Body of pancreas (tissue), 4 donors: ENCODE measurements at regions not wholly inside any gene's neighbourhood (a gene's known extent, or its start where the extent isn't known, plus 50 kb on each side); places are given as distances from the start of the nearest gene placed in this dataset.

Experiments used
- ATAC-seq: fragments of 150-250 bp; one replicate; pipeline ENCODE4 v1.9.1; 2016
- DNase-seq, 4 donors: peaks; one replicate each; pipeline ENCODE4 v3.0.0-alpha.2; 2019
- H3K27ac ChIP-seq, 4 donors: fragments of 200-600 bp; sonication (generic); 1 replicate in 3 of 4; 2 replicates in 1 of 4; pipeline versions ENCODE4 v1.5.1 to v1.6.1; 2016 to 2019; ENCODE audit warnings: mild to moderate bottlenecking in 1 of 4, mixed read lengths in 1 of 4, moderate library complexity in 1 of 4
- H3K27me3 ChIP-seq, 2 donors: fragments of 200-600 bp; sonication (generic); one replicate each; pipeline ENCODE4 v1.6.0; 2016; ENCODE audit warnings: mild to moderate bottlenecking in 1 of 2
- H3K36me3 ChIP-seq, 2 donors: fragments of 200-600 bp; sonication (generic); replicated peaks in 1 of 2; 2 replicates each; pipeline ENCODE4 v1.5.1; 2016; ENCODE audit warnings: low read depth in 2 of 2; ENCODE audit not compliant: insufficient read depth in 1 of 2
- H3K4me1 ChIP-seq: fragments of 200-600 bp; sonication (generic); one replicate; pipeline ENCODE4 v1.6.0; 2016
- H3K4me3 ChIP-seq, 2 donors: fragments of 200-600 bp; sonication (generic); 1 replicate in 1 of 2; 2 replicates in 1 of 2; pipeline ENCODE4 v1.5.1; 2016 to 2019
- H3K9me3 ChIP-seq, 3 donors: fragments of 200-600 bp; sonication (generic); 1 replicate in 2 of 3; 2 replicates in 1 of 3; pipeline ENCODE4 v1.5.1; 2016
- POLR2A ChIP-seq, 3 donors: fragments of 450-650 bp; IDR thresholded peaks; one replicate each; pipeline ENCODE4 v1.6.1; 2016; ENCODE audit warnings: antibody characterized with exemption in 3 of 3, mild to moderate bottlenecking in 2 of 3
- WGBS, 2 donors: methylation state at CpG; one replicate each; pipeline ENCODE4 v1.1.5; 2017; 5-methylcytosine and 5-hydroxymethylcytosine counted together
- intact Hi-C: fragments of 100-400 bp; cut with DNase I; formaldehyde crosslinking; loops from one replicate; pipeline ENCODE4 v1.15.1; 2023
- TF ChIP-seq, protein P1 (sequence below), 7 experiments: fragments of 450-650 bp in 4 of 7; fragments of 200-600 bp in 3 of 7; sonication (generic) in 3 of 7; IDR thresholded peaks; one replicate each; pipeline ENCODE4 v1.5.1; 2016 to 2019; ENCODE audit warnings: antibody characterized with exemption in 7 of 7

GRCh38 chrX:55326985-55327384 lies 62.3 kb upstream of the PAGE3 start:
- Histone ChIP-seq H3K27ac (no peak overlapping the region), H3K36me3 (no peaks in the 10 kb centered on the region), H3K9me3 (no peaks in the 10 kb centered on the region), H3K4me3 (no peak overlapping the region), H3K27me3 (no peaks in the 10 kb centered on the region), H3K4me1 (no peaks in the 10 kb centered on the region)
- ATAC-seq: peak; percentile 38
- TF ChIP-seq POLR2A (IDR thresholded peaks at IDR 0.05): no peak
- TF ChIP-seq, protein P1, sequence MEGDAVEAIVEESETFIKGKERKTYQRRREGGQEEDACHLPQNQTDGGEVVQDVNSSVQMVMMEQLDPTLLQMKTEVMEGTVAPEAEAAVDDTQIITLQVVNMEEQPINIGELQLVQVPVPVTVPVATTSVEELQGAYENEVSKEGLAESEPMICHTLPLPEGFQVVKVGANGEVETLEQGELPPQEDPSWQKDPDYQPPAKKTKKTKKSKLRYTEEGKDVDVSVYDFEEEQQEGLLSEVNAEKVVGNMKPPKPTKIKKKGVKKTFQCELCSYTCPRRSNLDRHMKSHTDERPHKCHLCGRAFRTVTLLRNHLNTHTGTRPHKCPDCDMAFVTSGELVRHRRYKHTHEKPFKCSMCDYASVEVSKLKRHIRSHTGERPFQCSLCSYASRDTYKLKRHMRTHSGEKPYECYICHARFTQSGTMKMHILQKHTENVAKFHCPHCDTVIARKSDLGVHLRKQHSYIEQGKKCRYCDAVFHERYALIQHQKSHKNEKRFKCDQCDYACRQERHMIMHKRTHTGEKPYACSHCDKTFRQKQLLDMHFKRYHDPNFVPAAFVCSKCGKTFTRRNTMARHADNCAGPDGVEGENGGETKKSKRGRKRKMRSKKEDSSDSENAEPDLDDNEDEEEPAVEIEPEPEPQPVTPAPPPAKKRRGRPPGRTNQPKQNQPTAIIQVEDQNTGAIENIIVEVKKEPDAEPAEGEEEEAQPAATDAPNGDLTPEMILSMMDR (IDR thresholded peaks at IDR 0.05): no peak
- 55 to 73% methylated on average over 5 of the region's 5 CpGs for WGBS, 2 donors
- intact Hi-C loops: no loop called here
- no peak for DNase-seq

GRCh38 chrX:55335296-55335695 lies 70.6 kb upstream of the PAGE3 start:
- no peak for TF ChIP-seq POLR2A (IDR thresholded peaks at IDR 0.05)
- H3K36me3 ChIP-seq: no peaks in the 10 kb centered on the region
- no peaks in the 10 kb centered on the region for H3K4me1 ChIP-seq
- H3K27me3 ChIP-seq: no peaks in the 10 kb centered on the region
- WGBS, 2 donors: 69% methylated on average over 1 of the region's 1 CpG; no CpG with 5 or more reads in 1 of the 2 donors
- H3K4me3 ChIP-seq: no peak overlapping the region
- DNase-seq (no peak), ATAC-seq (no peak)
- no peak overlapping the region for H3K27ac ChIP-seq
- no peaks in the 10 kb centered on the region for H3K9me3 ChIP-seq
- intact Hi-C loops: no loop called here

GRCh38 chrX:55336176-55336575 lies 71.5 kb upstream of the PAGE3 start:
- Histone ChIP-seq H3K36me3 (no peaks in the 10 kb centered on the region), H3K9me3 (no peaks in the 10 kb centered on the region), H3K4me1 (no peaks in the 10 kb centered on the region), H3K4me3 (no peak overlapping the region), H3K27me3 (no peaks in the 10 kb centered on the region), H3K27ac (no peak overlapping the region)
- ATAC-seq: no peak
- intact Hi-C loops: no loop called here
- no peak for DNase-seq
- TF ChIP-seq, protein P1 (IDR thresholded peaks at IDR 0.05): no peak
- no peak for TF ChIP-seq POLR2A (IDR thresholded peaks at IDR 0.05)

GRCh38 chrX:55340896-55341433 lies 76.2 kb upstream of the PAGE3 start:
- no peak for DNase-seq
- Histone ChIP-seq H3K4me1 (no peaks in the 10 kb centered on the region), H3K27ac (no peak overlapping the region), H3K27me3 (no peaks in the 10 kb centered on the region), H3K4me3 (no peak overlapping the region), H3K36me3 (no peaks in the 10 kb centered on the region), H3K9me3 (no peaks in the 10 kb centered on the region)
- ATAC-seq: no peak
- intact Hi-C loops: no loop called here
- WGBS, 2 donors: 70 to 83% methylated on average over 4 of the region's 4 CpGs
- TF ChIP-seq, protein P1 (IDR thresholded peaks at IDR 0.05): no peak
- TF ChIP-seq POLR2A (IDR thresholded peaks at IDR 0.05): no peak

DNA sequence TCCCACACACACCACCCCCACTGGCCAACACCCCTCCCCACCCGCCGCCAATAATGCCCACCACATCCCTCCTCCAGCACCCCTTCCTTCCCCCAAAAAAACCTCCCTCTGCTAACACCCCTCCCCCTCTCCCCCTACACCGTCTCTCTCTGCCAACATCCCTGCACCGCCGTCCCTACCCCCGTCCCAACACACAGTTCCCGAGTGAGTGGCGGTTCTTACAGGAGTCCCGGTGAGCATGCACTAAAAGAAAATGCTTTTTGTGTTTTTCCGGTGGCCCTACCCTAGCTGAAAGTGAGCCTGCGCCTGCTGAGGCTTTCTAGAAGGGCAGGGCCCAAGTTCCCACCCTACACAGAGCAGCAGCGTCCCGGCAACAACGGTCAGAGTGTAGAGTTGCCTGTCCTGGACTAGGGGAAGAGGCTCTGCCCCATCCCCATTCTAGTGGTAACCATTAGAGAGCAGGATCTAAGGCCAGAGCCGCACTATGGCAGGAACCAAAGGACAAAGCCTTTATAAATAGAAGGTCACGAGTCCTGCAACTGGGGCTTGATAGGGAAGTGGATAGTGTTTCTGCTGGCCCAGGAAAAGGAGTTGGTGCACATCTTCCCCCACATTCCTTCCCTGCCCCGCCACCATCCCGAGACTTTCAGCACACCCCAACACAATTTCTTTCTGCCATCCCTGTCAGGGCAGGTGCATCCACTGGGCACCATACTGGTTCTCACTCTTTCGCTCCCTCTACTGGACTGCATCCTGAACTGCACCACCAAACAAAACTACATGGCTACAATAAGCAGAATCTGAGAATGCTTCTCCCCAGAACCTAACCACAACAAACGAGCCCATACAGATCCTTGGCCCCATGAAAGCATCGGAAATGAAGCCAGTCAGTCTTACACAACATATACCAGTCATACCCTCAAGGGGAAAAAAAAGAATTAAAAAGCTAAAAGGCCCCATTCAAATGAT lies 78.1 kb upstream of the PAGE3 start:
- H3K4me3 ChIP-seq: no peak overlapping the region
- no peaks in the 10 kb centered on the region for H3K36me3 ChIP-seq
- no peak for TF ChIP-seq POLR2A (IDR thresholded peaks at IDR 0.05)
- TF ChIP-seq, protein P1 (IDR thresholded peaks at IDR 0.05): peak; percentile 20 to 58 (median 45)
- H3K27ac ChIP-seq: no peak overlapping the region
- ATAC-seq: no peak
- intact Hi-C loops: no loop called here
- no peaks in the 10 kb centered on the region for H3K9me3 ChIP-seq
- WGBS, 2 donors: 34 to 41% methylated on average over 7 to 17 of the region's 21 CpGs
- no peaks in the 10 kb centered on the region for H3K4me1 ChIP-seq
- DNase-seq: peak; percentile 12 to 56 (median 22)
- no peaks in the 10 kb centered on the region for H3K27me3 ChIP-seq
